Fibroblast of the aortic adventitia (primary cell): ENCODE measurements at regions not wholly inside any gene's neighbourhood (a gene's known extent, or its start where the extent isn't known, plus 50 kb on each side); places are given as distances from the start of the nearest gene placed in this dataset.

Experiments
- DNase-seq: peaks from one replicate; pipeline ENCODE4 v3.0.0-alpha.2; 2010; ENCODE audit warnings: low read depth
- H3K4me3 ChIP-seq: 2 replicates; pipeline ENCODE4 v1.5.1; 2011; ENCODE audit warnings: low read depth, mild to moderate bottlenecking, control low read depth, low read length, moderate library complexity
- CTCF ChIP-seq: IDR thresholded peaks from 2 replicates; pipeline ENCODE4 v1.5.1; 2011; ENCODE audit warnings: mild to moderate bottlenecking, low read length, control low read depth, inconsistent platforms; ENCODE audit not compliant: insufficient read depth

GRCh38 chr7:34530259-34530658, 127.8 kb upstream of the NPSR1 start:
- no peak for TF ChIP-seq CTCF
- no peak overlapping the region for H3K4me3 ChIP-seq
- DNase-seq, result no peak

- no peak for TF ChIP-seq CTCF
- no peak for DNase-seq
- no peak overlapping the region for H3K4me3 ChIP-seq
These were observed 119.0 kb upstream of the NPSR1 start for GRCh38 chr7:34539003-34539402.

- no peak overlapping the region for H3K4me3 ChIP-seq
- no peak for TF ChIP-seq CTCF
- no peak for DNase-seq
These were observed 113.4 kb upstream of the NPSR1 start for GRCh38 chr7:34544621-34545020.

GRCh38 chr7:34550996-34551395, 107.0 kb upstream of the NPSR1 start:
- no peak overlapping the region for H3K4me3 ChIP-seq
- DNase-seq, result no peak
- TF ChIP-seq CTCF, result no peak

GRCh38 chr7:34552502-34552901, 105.5 kb upstream of the NPSR1 start:
- no peak for DNase-seq
- H3K4me3 ChIP-seq, result no peak overlapping the region
- no peak for TF ChIP-seq CTCF

GRCh38 chr7:34558022-34558421, 100.0 kb upstream of the NPSR1 start:
- H3K4me3 ChIP-seq, result no peak overlapping the region
- TF ChIP-seq CTCF, result no peak
- no peak for DNase-seq

- DNase-seq, result no peak
- no peak for TF ChIP-seq CTCF
- H3K4me3 ChIP-seq, result no peak overlapping the region
These were observed 93.9 kb upstream of the NPSR1 start for GRCh38 chr7:34564091-34564490.
